HCT116 (cell line): ENCODE measurements at regions not wholly inside any gene's neighbourhood (a gene's known extent, or its start where the extent isn't known, plus 50 kb on each side); places are given as distances from the start of the nearest gene placed in this dataset.

ENCODE experiments used
- ATAC-seq: fragments of 200-7000 bp; cut with Tn5 transposase; 2 replicates; pipeline ENCODE4 v1.9.1; 2020; ENCODE audit warnings: mild to moderate bottlenecking, moderate library complexity
- BruUV-seq: library from RNA; stranded (reverse); fragments of 400-500 nt; replicated peaks from 2 replicates; lab custom pipeline; 2021; lab: Mats Ljungman, UMichigan
- CTCF ChIA-PET: fragments of 300-600 bp; sonication (Branson Sonifier 250); formaldehyde crosslinking; loops from one replicate; lab custom pipeline; 2021; ENCODE audit warnings: antibody characterized with exemption; lab: Charles Lee
- POLR2A ChIA-PET: fragments of 300-600, 350-600 bp; sonication (Branson Sonifier 250); formaldehyde crosslinking; loops from one replicate; lab custom pipeline; 2021; ENCODE audit warnings: antibody characterized with exemption; lab: Charles Lee
- RAD21 ChIA-PET, 2 experiments: fragments of 300-600 bp; sonication (Branson Sonifier 250); formaldehyde crosslinking; loops; one replicate each; lab custom pipeline; 2023; ENCODE audit warnings: low total read pairs in 2 of 2; ENCODE audit not compliant: uncharacterized antibody in 2 of 2, unreplicated experiment in 2 of 2, low non-redundant PET in 1 of 2; lab: Charles Lee
- DNase-seq: peaks from one replicate; pipeline ENCODE4 v3.0.0-alpha.2; 2010; ENCODE audit warnings: low read depth, low spot score
- H2AFZ ChIP-seq: fragments of 200-600 bp; shearing (Covaris generic), sonication (generic); 2 replicates; pipeline ENCODE4 v1.6.1; 2017; ENCODE audit warnings: low read depth, mixed run types, mixed read lengths, antibody characterized with exemption, low read length; ENCODE audit not compliant: poor library complexity, severe bottlenecking
- H3K27ac ChIP-seq: 2 replicates; pipeline ENCODE4 v1.5.1; 2012; ENCODE audit warnings: low read depth, low read length
- H3K27me3 ChIP-seq: fragments of 200-600 bp; sonication (generic); 2 replicates; pipeline ENCODE4 v1.6.1; 2016; ENCODE audit warnings: mixed run types, low read length, mixed read lengths; ENCODE audit not compliant: insufficient read depth
- H3K36me3 ChIP-seq, 2 experiments: fragments of 200-500 bp in 1 of 2; fragments of 200-600 bp in 1 of 2; sonication (Bioruptor generic) in 1 of 2; sonication (generic) in 1 of 2; 2 replicates each; pipeline versions ENCODE4 v1.5.1 to v1.6.1; 2014 to 2016; ENCODE audit warnings: low read length in 2 of 2, inconsistent platforms in 1 of 2, mixed read lengths in 1 of 2, mixed run types in 1 of 2; ENCODE audit not compliant: insufficient read depth in 2 of 2, control insufficient read depth in 1 of 2
- H3K4me1 ChIP-seq, 2 experiments: fragments of 200-600 bp in 1 of 2; sonication (generic) in 1 of 2; 2 replicates each; pipeline versions ENCODE4 v1.5.1 to v1.6.1; 2012 to 2017; ENCODE audit warnings: low read length in 2 of 2, inconsistent platforms in 1 of 2, mild to moderate bottlenecking in 1 of 2, mixed read lengths in 1 of 2, mixed run types in 1 of 2, moderate library complexity in 1 of 2; ENCODE audit not compliant: insufficient read depth in 2 of 2, control insufficient read depth in 1 of 2
- H3K4me2 ChIP-seq: fragments of 200-600 bp; sonication (generic); 2 replicates; pipeline ENCODE4 v1.6.1; 2017; ENCODE audit warnings: mixed run types, low read length, mixed read lengths
- H3K4me3 ChIP-seq, 2 experiments: fragments of 200-600 bp in 1 of 2; sonication (generic) in 1 of 2; replicated peaks in 1 of 2; 2 replicates each; pipeline ENCODE4 v1.5.1; 2011 to 2016; ENCODE audit warnings: low read length in 2 of 2, control low read depth in 1 of 2, low read depth in 1 of 2, mild to moderate bottlenecking in 1 of 2, mixed read lengths in 1 of 2, mixed run types in 1 of 2
- H3K79me2 ChIP-seq: fragments of 200-600 bp; sonication (generic); 2 replicates; pipeline ENCODE4 v1.6.1; 2017; ENCODE audit warnings: mild to moderate bottlenecking, mixed run types, low read length, moderate library complexity, mixed read lengths; ENCODE audit not compliant: insufficient read depth
- H3K9ac ChIP-seq: fragments of 200-600 bp; sonication (generic); 2 replicates; pipeline ENCODE4 v1.6.1; 2016; ENCODE audit warnings: low read length, mixed read lengths
- H3K9me2 ChIP-seq: fragments of 200-600 bp; sonication (generic), shearing (Covaris generic); 2 replicates; pipeline ENCODE4 v1.6.1; 2017; ENCODE audit warnings: mixed run types, mild to moderate bottlenecking, moderate library complexity; ENCODE audit not compliant: insufficient read depth
- H3K9me3 ChIP-seq, 2 experiments: fragments of 200-500 bp in 1 of 2; fragments of 200-600 bp in 1 of 2; sonication (Bioruptor generic) in 1 of 2; sonication (generic) in 1 of 2; 2 replicates each; pipeline ENCODE4 v1.6.1; 2014 to 2017; ENCODE audit warnings: low read length in 2 of 2, mixed read lengths in 2 of 2, inconsistent platforms in 1 of 2, low read depth in 1 of 2, mild to moderate bottlenecking in 1 of 2, mixed run types in 1 of 2, moderate library complexity in 1 of 2; ENCODE audit not compliant: control insufficient read depth in 1 of 2, insufficient read depth in 1 of 2
- H4K20me1 ChIP-seq: fragments of 200-600 bp; sonication (generic), shearing (Covaris generic); 2 replicates; pipeline ENCODE4 v1.6.1; 2017; ENCODE audit warnings: mixed run types, mild to moderate bottlenecking, moderate library complexity; ENCODE audit not compliant: insufficient read depth
- CEBPB ChIP-seq: IDR thresholded peaks from 2 replicates; pipeline ENCODE4 v1.6.1; 2012; ENCODE audit warnings: low read depth
- EGR1 ChIP-seq: IDR thresholded peaks from 2 replicates; pipeline ENCODE4 v1.6.1; 2012; ENCODE audit warnings: low read depth
- FOSL1 ChIP-seq: IDR thresholded peaks from 2 replicates; pipeline ENCODE4 v1.6.1; 2012; ENCODE audit warnings: low read depth
- JUND ChIP-seq: IDR thresholded peaks from 2 replicates; pipeline ENCODE4 v1.6.1; 2012
- POLR2A ChIP-seq: IDR thresholded peaks from 2 replicates; pipeline ENCODE4 v1.7.0; 2011; ENCODE audit warnings: borderline replicate concordance; ENCODE audit not compliant: insufficient read depth, insufficient read length; ENCODE audit errors: extremely low read depth
- RAD21 ChIP-seq: IDR thresholded peaks from 2 replicates; pipeline ENCODE4 v1.6.1; 2012; ENCODE audit warnings: low read depth, mild to moderate bottlenecking
- SP1 ChIP-seq: IDR thresholded peaks from 2 replicates; pipeline ENCODE4 v1.6.1; 2012; ENCODE audit warnings: low read depth
- SRF ChIP-seq: IDR thresholded peaks from 2 replicates; pipeline ENCODE4 v1.6.1; 2012; ENCODE audit warnings: low read depth
- YY1 ChIP-seq: IDR thresholded peaks from 2 replicates; pipeline ENCODE4 v1.6.1; 2011; ENCODE audit warnings: low read length, low read depth, moderate library complexity, mild to moderate bottlenecking; ENCODE audit not compliant: insufficient replicate concordance; ENCODE audit errors: extremely low read depth
- ZFX ChIP-seq: fragments of 450-650 bp; IDR thresholded peaks from 2 replicates; pipeline ENCODE4 v1.6.1; 2017
- intact Hi-C: fragments of 100-400 bp; cut with micrococcal nuclease; formaldehyde crosslinking; loops from 2 replicates; pipeline ENCODE4 v1.10.0; 2022
- TF ChIP-seq, protein P1 (sequence below): IDR thresholded peaks from 2 replicates; pipeline ENCODE4 v1.6.1; 2012
- TF ChIP-seq, protein P2 (sequence below), 3 experiments: fragments of 200-600 bp in 1 of 3; sonication (generic) in 1 of 3; IDR thresholded peaks in 2 of 3; conservative IDR thresholded peaks in 1 of 3; 2 replicates each; pipeline ENCODE4 v1.5.1; 2012 to 2017; ENCODE audit warnings: low read depth in 2 of 3, low read length in 2 of 3, antibody characterized with exemption in 1 of 3, borderline replicate concordance in 1 of 3, control low read depth in 1 of 3, mild to moderate bottlenecking in 1 of 3, mixed read lengths in 1 of 3, mixed run types in 1 of 3, moderate library complexity in 1 of 3; ENCODE audit not compliant: insufficient read depth in 1 of 3
- TF ChIP-seq, protein P3 (sequence below): IDR thresholded peaks from 2 replicates; pipeline ENCODE4 v1.6.1; 2012

DNA sequence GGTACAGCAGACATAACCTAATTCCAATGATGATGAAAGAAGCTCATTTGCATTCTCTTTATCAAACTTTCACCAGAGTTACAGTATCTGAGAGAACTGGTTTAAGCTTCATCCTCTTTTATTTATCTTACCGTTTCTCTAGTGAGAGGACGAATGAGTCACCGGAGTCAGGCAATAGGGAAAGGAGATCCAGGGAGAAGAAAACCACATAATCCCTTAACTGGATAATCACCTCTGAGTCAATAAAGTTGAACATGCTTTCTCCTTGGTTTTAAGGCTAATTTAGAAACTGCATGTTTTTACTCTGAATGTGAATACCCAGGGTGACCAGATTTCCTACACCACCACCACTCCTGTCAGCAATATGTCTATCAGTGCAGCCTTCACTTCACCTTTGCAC is 313.7 kb upstream of the TBX18 start:
- ChIA-PET POLR2A (no interaction called here), RAD21 (no interaction called here)
- H2AFZ ChIP-seq, result peak overlapping the region; percentile 2

More for the DNA sequence above, 313.7 kb upstream of the TBX18 start:
- H3K4me3 ChIP-seq, result no peak overlapping the region
- TF ChIP-seq EGR1 (no peak), RAD21 (no peak), CEBPB (peak; percentile 47), YY1 (no peak), FOSL1 (peak; percentile 73), ZFX (no peak), SRF (peak; percentile 54; the same call in 1 of the 2 replicates), POLR2A (no peak), JUND (peak; percentile 76), SP1 (peak; percentile 53)
- TF ChIP-seq, protein P1, sequence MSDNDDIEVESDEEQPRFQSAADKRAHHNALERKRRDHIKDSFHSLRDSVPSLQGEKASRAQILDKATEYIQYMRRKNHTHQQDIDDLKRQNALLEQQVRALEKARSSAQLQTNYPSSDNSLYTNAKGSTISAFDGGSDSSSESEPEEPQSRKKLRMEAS, result no peak
- TF ChIP-seq, protein P2, sequence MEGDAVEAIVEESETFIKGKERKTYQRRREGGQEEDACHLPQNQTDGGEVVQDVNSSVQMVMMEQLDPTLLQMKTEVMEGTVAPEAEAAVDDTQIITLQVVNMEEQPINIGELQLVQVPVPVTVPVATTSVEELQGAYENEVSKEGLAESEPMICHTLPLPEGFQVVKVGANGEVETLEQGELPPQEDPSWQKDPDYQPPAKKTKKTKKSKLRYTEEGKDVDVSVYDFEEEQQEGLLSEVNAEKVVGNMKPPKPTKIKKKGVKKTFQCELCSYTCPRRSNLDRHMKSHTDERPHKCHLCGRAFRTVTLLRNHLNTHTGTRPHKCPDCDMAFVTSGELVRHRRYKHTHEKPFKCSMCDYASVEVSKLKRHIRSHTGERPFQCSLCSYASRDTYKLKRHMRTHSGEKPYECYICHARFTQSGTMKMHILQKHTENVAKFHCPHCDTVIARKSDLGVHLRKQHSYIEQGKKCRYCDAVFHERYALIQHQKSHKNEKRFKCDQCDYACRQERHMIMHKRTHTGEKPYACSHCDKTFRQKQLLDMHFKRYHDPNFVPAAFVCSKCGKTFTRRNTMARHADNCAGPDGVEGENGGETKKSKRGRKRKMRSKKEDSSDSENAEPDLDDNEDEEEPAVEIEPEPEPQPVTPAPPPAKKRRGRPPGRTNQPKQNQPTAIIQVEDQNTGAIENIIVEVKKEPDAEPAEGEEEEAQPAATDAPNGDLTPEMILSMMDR (IDR thresholded peaks at IDR 0.05 in 2 of 3, conservative IDR thresholded peaks at IDR 0.05 in 1 of 3; ENCODE audit: borderline replicate concordance in 1 of 3, insufficient read depth in 1 of 3, low read depth in 2 of 3, low read length in 2 of 3), result no peak
- TF ChIP-seq, protein P3, sequence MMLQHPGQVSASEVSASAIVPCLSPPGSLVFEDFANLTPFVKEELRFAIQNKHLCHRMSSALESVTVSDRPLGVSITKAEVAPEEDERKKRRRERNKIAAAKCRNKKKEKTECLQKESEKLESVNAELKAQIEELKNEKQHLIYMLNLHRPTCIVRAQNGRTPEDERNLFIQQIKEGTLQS, result no peak
- TF ChIP-seq, all 23 proteins: peak for 5
- CTCF ChIA-PET, result no interaction called here
- Histone ChIP-seq H3K9me2 (no peaks in the 10 kb centered on the region), H3K36me3 (no peaks in the 10 kb centered on the region), H3K4me2 (peak overlapping the region; percentile 21), H3K79me2 (no peaks in the 10 kb centered on the region), H3K9ac (no peak overlapping the region), H3K27ac (no peak overlapping the region), H3K9me3 (no peaks in the 10 kb centered on the region), H4K20me1 (no peaks in the 10 kb centered on the region), H3K27me3 (peaks cover 21% of the 10 kb centered on the region), H3K4me1 (peaks cover 0 to 12% of the 10 kb centered on the region in 2 experiments; a peak in 3 of 4 replicates)
- intact Hi-C loops, result no loop called here
- ATAC-seq, result peak; percentile 74
- no TSS peak for BruUV-seq
- peak; percentile 26 for DNase-seq
